GM18511 (cell line): ENCODE measurements at regions not wholly inside any gene's neighbourhood (a gene's known extent, or its start where the extent isn't known, plus 50 kb on each side); places are given as distances from the start of the nearest gene placed in this dataset.
"Not testable (repeated sequence)": the region's sequence is repeated elsewhere in the genome, so short reads cannot be mapped to it uniquely, and the experiment has no call there.

Experiments
- ATAC-seq: cut with Tn5 transposase; IDR thresholded peaks from one replicate; pipeline ENCODE4 v1.9.1; 2021; ENCODE audit warnings: mild to moderate bottlenecking, moderate library complexity; ENCODE audit not compliant: unreplicated experiment

DNA sequence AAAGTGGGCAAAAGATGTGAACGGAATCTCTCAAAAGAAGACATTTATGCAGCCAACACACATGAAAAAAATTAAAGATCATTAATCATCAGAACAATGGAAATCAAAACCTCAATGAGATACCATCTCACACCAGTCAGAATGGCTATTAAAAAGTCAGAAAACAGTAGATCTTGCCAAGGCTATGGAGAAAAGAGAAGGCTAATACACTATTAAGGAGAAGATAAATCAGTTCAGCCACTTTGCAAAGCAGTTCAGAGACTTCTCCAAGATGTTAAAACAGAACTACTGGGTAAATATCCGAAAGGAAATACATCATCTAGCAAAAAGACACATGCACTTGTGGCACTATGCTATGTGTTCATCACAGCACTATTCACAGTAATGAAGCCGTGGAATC, 388.2 kb upstream of the LUZP2 start:
- ATAC-seq: no peak

DNA sequence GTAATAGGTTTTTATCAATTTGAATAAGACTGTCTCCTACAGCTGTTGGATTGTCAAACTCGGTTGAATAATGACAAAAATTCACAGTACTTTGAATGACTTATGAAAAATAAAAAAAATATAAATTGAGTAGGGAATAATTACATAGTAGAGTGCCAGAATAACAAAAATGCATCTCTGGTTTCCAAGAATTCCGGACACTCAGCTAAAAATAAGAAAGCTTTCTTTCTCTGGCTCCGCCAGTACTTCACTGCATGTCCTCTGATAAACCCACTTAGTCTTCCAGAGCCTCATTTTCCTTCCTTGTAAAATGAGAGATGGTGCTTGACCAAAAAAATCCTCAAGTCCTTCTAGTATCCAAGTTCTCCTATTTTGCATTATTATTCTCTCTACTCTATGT, 374.6 kb upstream of the LUZP2 start:
- no peak for ATAC-seq

DNA sequence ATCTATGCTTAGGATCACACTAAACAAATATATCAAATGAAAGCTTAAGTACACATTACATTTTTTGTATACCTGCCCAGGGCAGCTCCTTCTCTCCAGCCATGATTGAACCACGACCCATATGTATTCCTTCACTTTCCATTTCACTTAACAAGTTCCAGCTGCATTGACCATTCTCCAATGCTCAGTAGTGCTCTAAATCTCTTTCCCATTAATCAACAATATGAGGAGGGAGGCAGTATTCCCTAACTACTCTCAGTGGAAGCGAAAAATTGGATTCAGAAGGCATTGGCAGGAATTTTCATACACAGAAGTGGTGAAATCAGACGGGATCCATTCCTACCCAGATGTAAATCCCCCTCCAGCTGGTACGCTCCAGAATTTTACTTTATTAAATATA, 372.0 kb upstream of the LUZP2 start:
- no peak for ATAC-seq

DNA sequence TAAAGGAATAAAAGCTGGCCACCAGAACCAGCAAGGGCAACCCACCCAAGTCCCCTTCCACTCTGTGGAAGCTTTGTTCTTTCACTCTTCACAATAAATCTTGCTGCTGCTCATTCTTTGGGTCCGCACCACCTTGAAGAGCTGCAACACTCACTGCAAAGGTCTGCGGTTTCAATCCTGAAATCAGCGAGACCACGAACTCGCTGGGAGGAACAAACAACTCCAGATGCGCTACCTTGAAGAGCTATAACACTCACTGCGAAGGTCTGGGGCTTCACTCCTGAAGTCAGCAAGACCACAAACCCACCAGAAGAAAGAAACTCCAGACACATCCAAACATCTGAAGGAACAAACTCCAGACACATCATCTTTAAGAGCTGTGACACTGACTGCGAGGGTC, 365.2 kb upstream of the LUZP2 start:
- no peak for ATAC-seq

DNA sequence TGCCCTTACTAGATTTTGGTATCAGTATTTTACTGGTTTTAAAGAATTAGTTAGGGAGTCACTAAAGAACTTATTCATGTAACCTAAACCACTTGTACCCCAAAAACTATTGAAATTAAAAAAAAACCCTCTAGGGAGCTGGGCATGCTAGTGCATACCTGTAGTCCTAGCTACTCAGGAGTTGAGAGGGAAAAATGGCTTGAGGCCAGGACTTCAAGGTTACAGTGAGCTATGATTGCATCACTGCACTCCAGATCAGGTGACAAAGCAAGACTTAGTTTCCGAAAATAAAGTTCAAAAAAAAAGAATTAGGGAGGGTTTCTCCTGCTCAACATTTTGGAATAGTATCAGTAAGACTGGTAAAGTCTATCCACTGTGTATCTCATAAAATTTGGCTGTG, 364.4 kb upstream of the LUZP2 start:
- ATAC-seq: no peak

DNA sequence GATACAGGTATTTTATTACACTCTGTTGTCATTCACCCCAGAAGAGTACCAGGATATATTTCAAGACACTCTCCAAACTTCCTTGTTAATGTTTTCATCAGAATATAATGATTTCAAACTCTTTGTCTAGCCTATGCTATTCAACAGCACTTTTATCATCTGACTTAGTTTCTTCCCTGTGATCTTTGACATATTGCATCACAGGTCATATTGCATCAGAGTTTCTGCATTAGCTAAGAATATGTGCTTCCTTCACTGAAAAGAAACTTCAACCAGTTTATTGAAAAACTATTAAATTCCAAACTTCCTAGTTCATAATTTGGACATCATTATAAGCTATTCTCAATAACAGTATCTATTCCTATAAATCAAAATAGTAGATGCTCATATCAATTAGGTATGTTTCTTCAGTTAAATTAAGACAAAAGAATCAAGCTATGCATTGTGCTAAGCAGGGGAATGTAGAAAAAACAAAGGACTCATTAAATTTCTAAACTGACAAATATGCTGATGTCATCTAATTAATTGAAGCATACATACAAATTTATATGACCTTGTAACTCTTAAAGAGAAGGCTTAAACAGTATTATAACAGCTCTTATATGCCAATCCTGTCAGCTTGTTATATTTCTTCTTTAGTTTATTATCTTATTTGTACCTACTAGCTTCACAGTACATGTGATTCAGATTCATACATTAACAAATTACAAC, 361.8 kb upstream of the LUZP2 start:
- ATAC-seq: no peak

DNA sequence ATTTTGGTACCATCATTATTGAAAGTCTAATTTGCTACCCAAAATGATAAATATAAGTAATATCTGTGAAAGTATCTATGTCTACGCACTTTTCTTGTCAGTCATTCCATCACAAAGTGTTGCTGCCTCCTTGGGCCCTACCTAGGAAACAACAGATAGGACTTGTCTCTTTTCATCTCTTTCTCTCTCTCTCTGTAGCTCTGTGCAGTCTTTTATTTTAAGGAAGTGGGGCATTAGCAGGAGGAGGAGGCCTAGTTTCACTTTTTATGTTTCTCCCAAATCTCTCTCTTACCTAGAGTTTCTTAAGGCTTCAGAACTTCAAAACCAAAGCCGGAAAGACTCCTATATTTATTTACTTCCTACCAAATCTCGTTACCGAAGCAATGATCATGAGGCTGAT, 354.8 kb upstream of the LUZP2 start:
- no peak for ATAC-seq

DNA sequence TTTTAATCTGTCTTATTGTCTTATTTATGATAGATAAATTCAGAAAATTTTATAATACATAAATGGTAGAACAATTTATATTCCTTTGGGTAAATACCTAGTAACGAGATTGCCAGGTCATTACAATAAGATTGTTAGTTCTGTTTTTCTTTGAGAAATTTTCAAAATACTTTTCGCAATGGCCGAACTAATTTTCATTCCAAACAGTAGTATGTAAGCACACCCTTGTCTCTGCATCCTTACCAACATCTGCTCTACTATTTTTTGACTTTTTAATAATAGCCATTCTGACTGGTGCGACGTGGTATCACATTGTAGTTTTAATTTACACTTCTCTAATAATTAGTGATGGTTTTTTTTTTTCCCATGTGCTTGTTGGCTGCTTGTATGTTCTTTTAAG, 351.4 kb upstream of the LUZP2 start:
- no peak for ATAC-seq

DNA sequence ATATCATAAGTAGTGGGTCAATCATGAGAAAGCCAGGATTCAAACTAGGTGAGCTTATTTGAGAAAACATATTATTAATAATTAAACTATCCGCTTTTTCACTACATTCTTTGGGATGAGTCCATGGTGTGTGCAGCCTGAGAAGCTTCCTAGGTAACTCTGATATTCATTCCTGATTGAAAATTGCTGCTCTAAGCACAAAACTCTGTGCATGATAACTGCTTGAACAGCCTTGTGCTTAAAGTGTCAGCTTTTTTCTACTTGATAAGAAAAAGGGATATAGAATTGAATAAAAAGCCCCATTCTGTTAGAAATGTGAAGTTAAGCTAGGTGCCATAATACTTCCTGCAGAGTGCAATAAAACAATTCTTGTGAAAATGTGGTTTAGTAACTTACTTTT, 343.5 kb upstream of the LUZP2 start:
- no peak for ATAC-seq

DNA sequence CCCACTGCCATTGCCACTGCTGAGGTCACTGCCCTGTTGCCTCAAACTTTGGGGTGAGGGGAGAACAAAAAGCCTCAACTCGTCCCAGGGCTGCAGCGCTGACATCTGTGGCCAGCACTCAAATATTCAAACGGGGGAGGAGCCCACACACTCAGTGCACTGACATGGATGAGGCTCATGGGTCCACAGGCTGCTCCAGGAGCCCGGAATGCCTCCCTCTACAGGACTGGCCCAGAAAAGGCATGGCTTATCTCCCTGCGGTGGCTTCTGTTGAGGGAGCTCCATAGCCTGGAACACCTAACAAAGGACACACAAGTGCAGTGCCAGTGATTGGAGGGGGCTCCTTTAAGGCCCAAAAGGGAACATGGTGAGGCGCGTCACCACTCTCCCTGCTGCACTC, 341.1 kb upstream of the LUZP2 start:
- no peak for ATAC-seq

DNA sequence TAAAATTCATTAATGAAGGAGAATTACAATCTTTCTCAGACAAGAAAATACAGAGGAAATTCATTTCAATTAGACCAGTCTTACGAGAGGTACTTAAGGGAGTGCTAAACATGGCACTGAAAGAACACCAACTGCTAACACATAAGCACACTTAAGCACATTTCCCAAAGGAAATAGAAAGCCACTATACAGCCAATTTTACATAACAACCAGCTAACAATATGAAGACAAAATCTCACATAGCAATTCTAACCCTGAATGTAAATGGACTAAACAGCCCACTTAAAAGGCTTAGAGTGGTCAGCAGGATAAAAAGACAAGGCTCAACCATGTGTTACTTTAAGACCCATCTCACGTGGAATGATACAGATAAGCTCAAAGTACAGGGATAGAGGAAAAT, 339.5 kb upstream of the LUZP2 start:
- no peak for ATAC-seq

DNA sequence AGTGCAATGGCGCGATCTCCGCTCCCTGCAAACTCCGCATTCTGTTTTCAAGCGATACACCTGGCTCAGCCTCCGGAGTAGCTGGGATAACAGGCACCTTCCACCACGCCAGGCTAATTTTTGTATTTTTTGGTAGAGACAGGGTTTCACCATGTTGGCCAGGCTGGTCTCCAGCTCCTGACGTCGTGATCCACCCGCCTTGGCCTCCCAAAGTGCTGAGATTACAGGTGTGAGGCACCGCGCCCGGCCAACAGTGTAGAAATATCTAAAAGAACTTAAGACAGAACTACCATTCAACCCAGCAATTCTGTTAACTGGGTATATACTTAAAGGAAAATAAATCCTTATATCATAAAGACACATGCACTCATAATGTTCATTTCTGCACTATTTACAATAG, 335.3 kb upstream of the LUZP2 start:
- ATAC-seq: no peak

DNA sequence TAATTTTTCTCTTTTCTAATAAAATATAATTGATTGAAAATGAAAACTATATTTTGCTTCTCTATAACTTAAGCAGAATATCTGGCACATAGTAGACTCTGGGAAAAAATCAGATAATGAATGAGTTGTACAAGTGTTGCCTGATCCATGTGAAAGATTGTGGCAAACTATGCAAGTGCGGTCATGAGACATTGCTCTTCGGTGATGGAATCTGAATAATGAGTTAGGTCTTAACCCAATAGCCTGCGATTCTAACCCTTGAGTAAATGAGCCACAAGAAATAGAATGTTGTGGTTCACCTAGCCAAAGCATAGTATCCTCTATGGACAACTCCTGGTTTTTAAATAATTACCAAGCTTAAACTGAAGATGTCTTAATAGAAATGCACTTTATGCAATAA, 333.7 kb upstream of the LUZP2 start:
- no peak for ATAC-seq

DNA sequence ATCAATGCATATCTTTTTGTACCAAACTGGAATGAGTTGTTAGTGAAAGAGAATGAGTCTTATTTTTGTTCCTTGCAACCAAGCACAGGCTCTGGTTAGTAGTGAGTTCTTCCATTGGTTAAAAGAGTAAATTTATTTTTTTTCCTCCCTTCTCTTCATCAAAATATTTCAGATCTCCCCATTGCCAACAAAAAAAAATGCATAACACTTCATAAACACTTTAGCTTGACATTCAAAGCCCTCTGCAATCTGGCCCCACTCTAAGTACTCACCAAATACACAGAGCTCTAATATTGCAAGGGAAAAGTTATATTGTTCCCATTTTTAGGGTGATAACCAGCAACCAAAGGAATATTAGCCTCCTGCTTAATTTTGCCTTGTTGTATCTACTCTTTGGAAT, 333.0 kb upstream of the LUZP2 start:
- ATAC-seq: no peak

DNA sequence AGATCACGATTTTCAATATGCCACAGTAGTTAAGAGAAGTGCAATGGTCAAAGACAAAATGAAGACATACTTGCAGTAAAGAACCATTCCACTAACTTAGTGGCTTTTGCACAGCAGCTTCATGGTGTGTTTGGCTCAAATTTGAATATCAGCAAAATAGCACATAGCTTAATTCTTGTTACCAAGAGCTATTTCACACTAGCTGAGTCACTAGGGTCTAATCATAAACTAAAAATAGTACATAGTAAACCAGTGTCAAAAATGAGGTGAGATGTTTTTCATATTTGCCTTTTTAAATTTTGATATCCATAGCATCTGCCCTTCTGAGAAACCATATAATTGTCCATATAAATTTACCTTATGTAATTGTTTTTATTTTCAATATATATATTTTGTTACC, 325.0 kb upstream of the LUZP2 start:
- no peak for ATAC-seq

DNA sequence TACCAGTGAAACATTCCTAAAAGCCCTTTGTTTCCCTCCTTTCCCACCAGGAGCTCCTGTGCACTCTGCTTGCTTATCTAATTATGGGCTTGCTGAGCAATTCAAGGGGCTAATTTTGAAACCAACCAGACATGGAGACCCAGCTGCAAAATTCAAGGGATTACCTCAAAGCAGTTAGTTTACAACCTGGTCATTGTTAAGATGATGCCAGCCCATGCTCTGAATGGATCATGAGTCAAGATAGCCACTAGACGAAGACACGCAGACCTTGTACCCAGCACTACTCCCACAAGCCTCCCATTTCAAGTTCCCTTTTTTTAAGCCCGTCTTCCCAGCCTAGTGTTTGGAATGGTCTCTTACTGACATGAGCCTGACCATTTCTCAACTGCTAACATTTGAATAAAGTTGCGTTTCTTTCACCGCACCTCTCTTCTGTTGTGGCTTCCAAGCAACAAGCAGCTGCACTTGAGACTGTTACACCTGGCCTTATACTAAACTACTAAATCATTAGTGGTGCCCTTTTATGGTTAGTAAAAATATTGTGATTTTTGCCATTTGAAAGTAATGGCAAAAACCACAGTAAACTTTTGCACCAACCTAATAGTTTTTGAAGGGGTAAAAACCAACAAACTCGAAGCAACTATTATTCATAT, 315.3 kb upstream of the LUZP2 start:
- no peak for ATAC-seq

DNA sequence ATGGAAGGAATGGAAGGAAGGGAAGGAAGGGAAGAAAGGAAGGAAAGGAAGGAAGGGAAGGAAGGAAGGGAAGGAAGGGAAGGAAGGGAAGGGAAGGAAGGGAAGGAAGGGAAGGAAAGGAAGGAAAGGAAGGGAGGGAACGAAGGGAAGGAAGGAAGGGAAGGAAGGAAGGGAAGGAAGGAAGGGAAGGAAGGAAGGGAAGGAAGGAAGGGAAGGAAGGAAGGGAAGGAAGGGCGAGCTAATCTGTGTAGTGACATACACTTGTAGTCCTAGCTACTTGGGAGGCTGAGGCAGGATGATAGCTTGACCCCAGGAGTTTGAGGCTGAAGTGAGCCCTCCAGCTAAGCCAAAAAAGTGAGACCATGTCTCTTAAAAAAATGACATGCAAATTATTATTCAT, 311.3 kb upstream of the LUZP2 start:
- not testable (repeated sequence) for ATAC-seq

DNA sequence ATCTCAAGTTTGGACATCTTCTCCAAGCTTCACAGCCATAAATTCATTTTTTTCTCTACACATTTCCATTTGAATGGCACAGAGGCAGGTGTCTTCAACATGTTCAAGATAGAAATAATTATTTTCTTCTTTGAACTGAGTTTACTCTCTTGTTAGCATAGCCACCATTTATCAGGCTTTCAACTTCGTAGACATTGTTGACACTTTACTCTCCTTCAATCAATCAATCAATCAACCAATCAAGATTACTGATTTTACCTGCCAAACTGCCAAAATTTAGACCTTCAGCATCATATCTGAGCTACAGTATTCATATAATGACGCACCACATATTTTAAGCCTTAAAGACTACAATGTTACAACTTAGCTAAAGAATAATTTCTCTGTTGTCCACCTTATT, 300.1 kb upstream of the LUZP2 start:
- no peak for ATAC-seq

DNA sequence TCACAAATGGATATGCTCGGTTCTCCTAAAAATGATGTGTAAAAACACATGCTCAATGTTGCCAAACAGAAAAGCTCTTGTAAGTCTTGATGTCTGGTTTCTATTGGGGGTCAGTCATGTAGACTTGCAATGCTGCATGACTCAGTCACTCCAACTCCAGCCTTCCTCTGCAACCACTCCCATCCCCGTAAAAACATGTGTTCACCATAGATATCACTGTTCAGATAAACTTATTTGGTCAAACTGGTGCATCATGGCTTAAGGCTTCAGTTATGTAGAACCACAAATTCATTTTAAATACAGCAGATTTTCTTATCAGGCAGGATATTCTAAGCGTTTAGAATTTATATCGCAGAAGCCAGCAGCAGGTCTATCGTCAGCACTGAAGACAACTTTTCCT, 298.4 kb upstream of the LUZP2 start:
- no peak for ATAC-seq

DNA sequence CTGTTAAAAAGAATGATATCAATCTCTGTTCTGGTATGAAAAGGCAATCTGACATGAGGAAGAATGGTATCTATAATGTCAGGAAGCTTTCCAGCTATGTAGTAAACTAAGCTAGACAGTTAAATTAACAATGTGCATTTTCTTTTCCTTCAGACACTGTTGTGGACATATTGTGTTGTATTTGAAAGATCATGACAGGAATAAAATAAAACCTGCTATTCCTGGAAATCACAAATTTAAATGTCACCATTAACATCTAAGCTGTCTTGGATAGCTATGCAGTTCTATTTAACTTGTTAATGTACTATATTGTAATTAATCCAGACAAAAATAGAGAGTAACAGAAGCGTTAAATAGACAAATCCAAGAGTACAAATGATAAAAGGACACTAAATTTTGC, 297.4 kb upstream of the LUZP2 start:
- no peak for ATAC-seq

DNA sequence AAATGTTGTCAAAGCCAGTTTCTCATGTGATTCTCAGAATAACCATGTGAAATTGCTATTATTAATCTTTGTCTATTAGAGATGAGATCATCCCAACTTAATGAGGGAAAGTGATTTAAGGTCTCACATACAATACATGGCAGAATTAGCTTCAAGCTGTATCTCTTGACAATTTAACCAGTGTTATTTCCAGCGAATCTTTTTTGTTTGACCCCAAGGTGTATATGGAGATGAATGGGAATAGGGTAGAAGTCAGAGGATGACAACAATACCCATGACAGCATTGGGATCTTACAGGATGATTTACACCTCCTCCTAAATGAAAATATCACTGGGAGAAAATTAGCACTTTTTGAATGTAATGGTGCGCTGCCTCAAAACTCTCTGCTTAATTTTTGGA, 290.8 kb upstream of the LUZP2 start:
- no peak for ATAC-seq

DNA sequence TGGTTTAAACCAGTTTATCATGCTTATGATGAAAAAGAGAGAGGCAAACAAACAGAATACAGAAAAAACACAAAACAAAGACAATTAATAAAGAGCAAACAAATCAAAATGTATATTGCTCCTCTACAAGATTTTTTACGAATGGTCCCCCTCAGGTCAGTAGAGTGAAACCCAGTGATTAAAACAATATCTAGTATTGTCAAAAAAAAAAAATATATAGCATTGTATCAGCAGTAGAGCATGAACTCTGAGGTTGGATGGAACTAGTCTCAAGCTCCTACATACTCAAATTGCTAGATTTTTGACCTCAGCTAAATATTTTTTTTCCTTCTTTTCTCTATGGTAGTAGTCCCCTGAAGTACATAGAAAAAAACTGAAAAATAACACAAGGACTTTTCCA, 290.3 kb upstream of the LUZP2 start:
- ATAC-seq: no peak

DNA sequence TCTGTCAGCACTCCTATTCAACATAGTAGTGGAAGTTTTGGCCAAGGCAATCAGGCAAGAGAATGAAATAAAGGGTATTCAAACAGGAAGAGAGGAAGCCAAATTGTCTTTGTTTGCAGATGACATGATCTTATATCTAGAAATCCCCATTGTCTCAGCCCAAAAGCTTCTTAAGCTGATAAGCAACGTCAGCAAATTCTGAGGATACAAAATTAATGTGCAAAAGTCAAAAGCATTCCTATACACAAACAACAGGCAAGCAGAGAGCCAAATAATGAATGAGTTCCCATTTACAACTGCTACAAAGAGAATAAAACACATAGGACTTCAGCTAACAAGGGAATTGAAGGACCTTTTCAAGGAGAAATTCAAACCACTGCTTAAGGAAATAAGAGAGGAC, 280.4 kb upstream of the LUZP2 start:
- no peak for ATAC-seq
